Karpas-422 (cell line): ENCODE measurements at regions not wholly inside any gene's neighbourhood (a gene's known extent, or its start where the extent isn't known, plus 50 kb on each side); places are given as distances from the start of the nearest gene placed in this dataset.
"Not testable (repeated sequence)": the region's sequence is repeated elsewhere in the genome, so short reads cannot be mapped to it uniquely, and the experiment has no call there.

Experiments
- DNase-seq: peaks from one replicate; pipeline ENCODE4 v3.0.0-alpha.2; 2015
- H2AFZ ChIP-seq: fragments of 200-600 bp; sonication (generic); 2 replicates; pipeline ENCODE4 v1.6.1; 2014; ENCODE audit warnings: antibody characterized with exemption, low read length, mixed read lengths
- H3K27ac ChIP-seq: fragments of 200-600 bp; sonication (generic); 2 replicates; pipeline ENCODE4 v1.5.1; 2014; ENCODE audit warnings: mild to moderate bottlenecking, low read length, moderate library complexity
- H3K27me3 ChIP-seq: fragments of 200-600 bp; sonication (generic); 2 replicates; pipeline ENCODE4 v1.6.1; 2014; ENCODE audit warnings: low read length, mixed read lengths
- H3K36me3 ChIP-seq: fragments of 200-600 bp; sonication (generic); 2 replicates; pipeline ENCODE4 v1.6.1; 2014; ENCODE audit warnings: low read length, mixed read lengths; ENCODE audit not compliant: insufficient read depth
- H3K4me1 ChIP-seq: fragments of 200-600 bp; sonication (generic); 2 replicates; pipeline ENCODE4 v1.6.1; 2014; ENCODE audit warnings: mild to moderate bottlenecking, low read length, mixed read lengths
- H3K4me2 ChIP-seq: fragments of 200-600 bp; sonication (generic); 2 replicates; pipeline ENCODE4 v1.6.1; 2014; ENCODE audit warnings: low read length, low read depth, mild to moderate bottlenecking; ENCODE audit not compliant: poor library complexity, severe bottlenecking
- H3K4me3 ChIP-seq: fragments of 200-600 bp; sonication (generic); 2 replicates; pipeline ENCODE4 v1.5.1; 2014; ENCODE audit warnings: mild to moderate bottlenecking, antibody characterized with exemption, low read length, mixed read lengths
- H3K79me2 ChIP-seq: fragments of 200-600 bp; sonication (generic); 2 replicates; pipeline ENCODE4 v1.6.1; 2014; ENCODE audit warnings: mild to moderate bottlenecking, low read length, mixed read lengths
- H3K9ac ChIP-seq: fragments of 200-600 bp; sonication (generic); 2 replicates; pipeline ENCODE4 v1.6.0; 2014; ENCODE audit warnings: low read length
- H3K9me2 ChIP-seq: fragments of 200-600 bp; sonication (generic), shearing (Covaris generic); replicated peaks from 2 replicates; pipeline ENCODE4 v1.6.0; 2014; ENCODE audit warnings: mild to moderate bottlenecking, low read length, moderate library complexity; ENCODE audit not compliant: insufficient read depth
- H3K9me3 ChIP-seq: fragments of 300-700, 200-600 bp; sonication (generic); 2 replicates; pipeline ENCODE4 v1.6.1; 2014; ENCODE audit warnings: low read length, mixed read lengths
- H4K20me1 ChIP-seq: fragments of 200-600 bp; sonication (generic); 2 replicates; pipeline ENCODE4 v1.6.1; 2014; ENCODE audit warnings: mild to moderate bottlenecking, antibody characterized with exemption, low read length, low read depth; ENCODE audit not compliant: insufficient read depth

DNA sequence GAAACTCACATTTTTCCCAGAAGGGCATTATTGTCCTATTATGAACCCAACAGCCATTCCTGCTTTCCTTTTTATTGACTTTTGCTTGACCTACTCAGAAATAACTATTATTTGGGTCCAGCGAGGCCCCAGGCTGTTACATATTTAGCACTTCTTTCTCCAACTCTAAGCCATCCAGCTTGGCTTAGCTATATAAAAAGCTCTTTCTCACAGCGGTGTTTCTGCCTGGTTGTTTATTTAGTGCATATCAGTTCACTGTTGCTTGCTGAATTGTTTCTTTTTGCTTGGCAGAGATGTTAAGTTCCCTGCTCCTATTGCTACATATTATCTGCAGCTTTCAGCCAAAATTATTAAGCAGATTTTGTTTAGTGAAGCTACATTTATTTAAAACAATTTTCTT lies 1156.8 kb upstream of the SEMA6A start:
- Histone ChIP-seq H3K4me2 (no peak overlapping the region), H3K79me2 (no peaks in the 10 kb centered on the region), H3K4me1 (no peaks in the 10 kb centered on the region), H3K9me3 (peaks cover 4% of the 10 kb centered on the region; the same call in 1 of the 2 replicates), H3K36me3 (no peaks in the 10 kb centered on the region), H4K20me1 (no peaks in the 10 kb centered on the region), H3K4me3 (no peak overlapping the region), H3K27ac (no peak overlapping the region), H3K9me2 (no peaks in the 10 kb centered on the region), H3K9ac (no peak overlapping the region), H3K27me3 (no peaks in the 10 kb centered on the region), H2AFZ (no peak overlapping the region)
- no peak for DNase-seq

DNA sequence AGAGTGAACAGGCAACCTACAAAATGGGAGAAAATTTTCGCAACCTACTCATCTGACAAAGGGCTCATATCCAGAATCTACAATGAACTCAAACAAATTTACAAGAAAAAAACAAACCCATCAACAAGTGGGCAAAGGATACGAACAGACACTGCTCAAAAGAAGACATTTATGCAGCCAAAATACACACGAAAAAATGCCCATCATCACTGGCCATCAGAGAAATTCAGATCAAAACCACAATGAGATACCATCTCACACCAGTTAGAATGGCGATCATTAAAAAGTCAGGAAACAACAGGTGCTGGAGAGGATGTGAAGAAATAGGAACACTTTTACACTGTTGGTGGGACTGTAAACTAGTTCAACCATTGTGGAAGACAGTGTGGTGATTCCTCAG lies 1146.2 kb upstream of the SEMA6A start:
- not testable (repeated sequence) for H3K4me3 ChIP-seq, H3K9ac ChIP-seq, H4K20me1 ChIP-seq, H2AFZ ChIP-seq, H3K9me3 ChIP-seq, H3K27ac ChIP-seq, H3K4me2 ChIP-seq, DNase-seq, H3K79me2 ChIP-seq, H3K27me3 ChIP-seq, H3K4me1 ChIP-seq, H3K9me2 ChIP-seq, H3K36me3 ChIP-seq

DNA sequence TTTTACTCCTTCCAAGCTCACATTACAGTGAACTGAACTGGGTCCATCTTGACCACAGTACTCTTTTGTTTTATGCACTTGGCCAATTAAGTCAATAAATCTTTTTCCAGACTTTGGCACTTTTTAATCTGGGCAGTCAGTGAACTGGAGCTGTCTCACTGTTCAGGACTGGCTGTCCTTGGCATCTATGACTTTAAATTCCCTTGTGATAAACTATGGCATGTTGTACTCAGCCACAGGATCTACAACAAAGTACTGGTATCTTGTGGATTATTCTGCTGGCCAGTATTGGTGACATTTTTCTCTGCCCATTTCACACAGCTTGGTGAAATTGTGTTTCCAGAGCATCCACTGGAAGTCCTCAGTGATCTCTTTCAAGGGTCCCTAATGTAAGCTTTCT lies 1144.8 kb upstream of the SEMA6A start:
- no peaks in the 10 kb centered on the region for H3K4me1 ChIP-seq

DNA sequence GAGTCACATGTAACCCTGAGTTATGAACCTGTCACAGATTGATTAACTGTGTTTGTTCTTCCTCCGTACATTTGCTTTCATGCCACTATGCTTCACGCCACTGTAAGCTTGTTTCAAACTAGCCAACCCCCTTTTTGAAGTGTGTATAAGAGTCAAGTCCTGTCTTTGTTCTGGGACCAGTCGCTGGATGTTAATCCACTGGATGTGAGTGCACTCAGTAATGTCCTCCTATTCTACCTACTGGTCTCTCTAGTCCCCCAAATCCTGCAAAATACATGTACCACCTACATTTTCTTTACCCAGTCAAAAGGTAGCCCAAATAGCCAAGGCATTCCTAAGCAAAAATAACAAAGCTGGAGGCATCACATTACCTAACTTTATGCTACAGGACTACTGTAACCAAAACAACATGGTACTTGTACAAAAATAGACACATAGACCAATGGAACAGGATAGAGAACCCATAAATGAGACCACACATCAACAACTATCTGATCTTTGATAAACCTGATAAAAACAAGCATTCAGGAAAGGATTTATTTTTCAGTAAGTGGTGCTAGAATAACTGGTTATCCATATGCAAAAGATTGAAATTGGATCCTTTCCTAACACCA lies 1139.1 kb upstream of the SEMA6A start:
- Histone ChIP-seq H3K36me3 (no peaks in the 10 kb centered on the region), H3K4me1 (no peaks in the 10 kb centered on the region), H3K9ac (no peak overlapping the region), H3K4me2 (no peak overlapping the region), H3K9me3 (peaks cover 42% of the 10 kb centered on the region), H3K27ac (no peak overlapping the region), H3K9me2 (no peaks in the 10 kb centered on the region), H4K20me1 (no peaks in the 10 kb centered on the region), H3K4me3 (no peak overlapping the region), H3K79me2 (no peaks in the 10 kb centered on the region), H2AFZ (no peak overlapping the region), H3K27me3 (no peaks in the 10 kb centered on the region)
- peak; percentile 42 for DNase-seq

More for the DNA sequence above, 1144.8 kb upstream of the SEMA6A start:
- Histone ChIP-seq H3K9me2 (no peaks in the 10 kb centered on the region), H3K27ac (no peak overlapping the region), H4K20me1 (no peaks in the 10 kb centered on the region), H3K27me3 (no peaks in the 10 kb centered on the region), H3K4me3 (no peak overlapping the region), H2AFZ (no peak overlapping the region), H3K9me3 (peaks cover 14% of the 10 kb centered on the region), H3K36me3 (no peaks in the 10 kb centered on the region), H3K79me2 (no peaks in the 10 kb centered on the region), H3K9ac (no peak overlapping the region), H3K4me2 (no peak overlapping the region)
- DNase-seq, result no peak

DNA sequence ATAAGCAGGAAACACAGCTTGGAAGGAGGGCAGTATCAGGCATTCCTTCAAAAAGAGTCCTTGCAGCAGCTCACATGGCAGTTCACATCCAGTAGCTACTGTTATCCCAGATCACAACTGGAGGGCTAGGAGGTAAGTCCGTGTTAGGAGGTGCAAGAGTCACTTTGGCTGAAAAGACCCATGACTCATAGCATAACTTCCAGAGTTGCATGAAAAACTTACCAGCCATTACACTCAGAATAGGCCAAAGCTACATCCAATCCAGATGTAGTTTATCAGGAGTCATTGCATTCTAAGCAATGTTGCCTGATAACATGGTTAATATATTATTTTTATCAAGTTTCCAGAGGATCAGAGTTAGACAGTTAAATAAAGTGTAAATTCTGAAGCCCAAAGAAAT lies 1126.4 kb upstream of the SEMA6A start:
- no peak for DNase-seq
- Histone ChIP-seq H3K9me3 (peaks cover 4% of the 10 kb centered on the region), H3K4me3 (no peak overlapping the region), H3K9me2 (no peaks in the 10 kb centered on the region), H2AFZ (no peak overlapping the region), H3K27me3 (no peaks in the 10 kb centered on the region), H4K20me1 (no peaks in the 10 kb centered on the region), H3K4me2 (no peak overlapping the region), H3K9ac (no peak overlapping the region), H3K79me2 (no peaks in the 10 kb centered on the region), H3K4me1 (no peaks in the 10 kb centered on the region), H3K36me3 (no peaks in the 10 kb centered on the region), H3K27ac (no peak overlapping the region)

DNA sequence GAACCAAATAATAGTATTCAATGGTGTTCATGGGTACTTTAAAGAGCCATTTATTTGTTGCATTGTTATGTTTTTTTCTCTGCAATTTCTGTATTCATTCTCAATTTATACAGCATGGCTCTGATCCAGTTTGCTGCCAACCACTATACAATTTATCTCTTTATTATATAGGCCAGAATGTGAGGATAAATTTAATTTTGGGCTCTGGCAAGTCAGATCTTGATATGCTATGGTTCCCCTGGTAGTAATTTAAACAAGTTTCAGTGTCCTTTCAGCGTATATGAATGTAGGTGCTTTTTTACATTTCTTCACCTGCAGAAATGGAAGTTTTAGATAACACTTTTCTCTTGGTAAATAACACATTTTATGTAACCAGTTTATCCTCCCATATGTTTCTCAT lies 1118.0 kb upstream of the SEMA6A start:
- Histone ChIP-seq H3K9me3 (peaks cover 3% of the 10 kb centered on the region), H3K27me3 (no peaks in the 10 kb centered on the region), H3K9ac (no peak overlapping the region), H3K27ac (no peak overlapping the region), H2AFZ (no peak overlapping the region), H3K79me2 (no peaks in the 10 kb centered on the region), H3K4me1 (no peaks in the 10 kb centered on the region), H3K36me3 (no peaks in the 10 kb centered on the region), H3K4me3 (no peak overlapping the region), H3K9me2 (no peaks in the 10 kb centered on the region), H4K20me1 (no peaks in the 10 kb centered on the region), H3K4me2 (no peak overlapping the region)
- DNase-seq, result no peak

DNA sequence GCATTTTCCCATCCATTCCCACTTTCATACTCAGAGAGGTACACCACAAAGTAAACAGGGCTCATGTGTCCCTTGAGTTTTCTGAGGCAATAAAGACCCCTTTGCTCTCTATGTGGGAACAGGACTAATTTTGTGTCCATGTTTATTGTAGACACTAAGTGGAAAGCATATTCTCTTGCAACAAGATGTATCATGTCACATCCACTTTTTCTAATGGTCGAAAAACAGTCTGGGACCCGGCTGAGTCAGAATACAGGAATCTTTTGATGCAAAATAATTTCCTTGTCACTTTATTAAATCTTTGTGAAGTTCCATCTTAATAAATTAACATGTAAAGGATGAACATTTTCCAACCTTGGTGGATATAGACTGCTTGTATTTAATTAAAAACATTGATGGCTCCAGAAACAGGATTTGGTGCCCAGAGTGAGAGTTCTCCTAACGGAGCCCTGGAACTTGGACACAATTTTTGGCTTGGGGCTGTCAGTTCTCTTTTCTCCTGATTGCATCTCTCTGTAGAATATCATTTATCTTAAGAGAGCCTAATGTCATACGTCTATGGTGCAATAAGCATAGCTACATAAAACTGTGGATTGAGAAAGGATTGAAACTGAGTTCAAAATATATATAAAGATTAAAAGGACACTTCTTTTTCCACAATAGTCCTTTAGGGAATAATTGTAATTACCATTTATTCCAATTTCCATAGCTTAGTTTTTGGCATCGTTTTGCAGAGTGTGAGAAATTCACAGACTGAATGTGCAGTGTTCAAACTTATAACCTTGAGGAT lies 1116.7 kb upstream of the SEMA6A start:
- DNase-seq, result no peak
- no peaks in the 10 kb centered on the region for H3K4me1 ChIP-seq
- H3K4me2 ChIP-seq, result no peak overlapping the region
- no peaks in the 10 kb centered on the region for H3K27me3 ChIP-seq
- H3K9ac ChIP-seq, result no peak overlapping the region
- no peaks in the 10 kb centered on the region for H3K9me2 ChIP-seq
- H3K79me2 ChIP-seq, result no peaks in the 10 kb centered on the region
- no peak overlapping the region for H3K4me3 ChIP-seq
- H2AFZ ChIP-seq, result no peak overlapping the region
- no peaks in the 10 kb centered on the region for H3K36me3 ChIP-seq
- H3K27ac ChIP-seq, result no peak overlapping the region
- H3K9me3 ChIP-seq, result 0 out of 2 replicates have a peak, but pooled peaks cover 3% of the 10 kb centered on the region
- H4K20me1 ChIP-seq, result no peaks in the 10 kb centered on the region

DNA sequence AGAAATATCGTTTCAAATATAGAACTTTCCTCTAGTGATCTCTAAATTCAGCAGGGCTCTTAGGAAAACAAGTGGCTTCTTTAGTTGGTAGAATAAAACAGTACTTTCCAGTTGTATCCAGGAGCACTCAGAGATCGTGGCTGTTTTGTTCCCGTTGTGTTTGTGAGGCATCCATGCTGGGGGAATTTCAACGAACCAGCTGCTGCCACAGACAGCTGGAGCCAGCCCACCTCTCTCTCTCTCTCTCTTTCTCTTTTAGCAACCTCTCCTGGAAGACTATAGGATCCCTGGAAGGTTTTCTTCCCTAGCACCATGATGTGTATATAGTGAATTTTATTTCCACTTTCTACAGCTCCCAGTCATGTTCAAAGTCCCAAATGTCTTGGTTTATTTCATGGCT lies 1116.0 kb upstream of the SEMA6A start:
- H3K9me3 ChIP-seq, result 0 out of 2 replicates have a peak, but pooled peaks cover 3% of the 10 kb centered on the region
- H3K4me1 ChIP-seq, result no peaks in the 10 kb centered on the region
- no peaks in the 10 kb centered on the region for H3K79me2 ChIP-seq
- H3K4me3 ChIP-seq, result no peak overlapping the region
- no peaks in the 10 kb centered on the region for H4K20me1 ChIP-seq
- no peaks in the 10 kb centered on the region for H3K9me2 ChIP-seq
- H3K36me3 ChIP-seq, result no peaks in the 10 kb centered on the region
- no peaks in the 10 kb centered on the region for H3K27me3 ChIP-seq
- DNase-seq, result no peak
- no peak overlapping the region for H3K9ac ChIP-seq
- no peak overlapping the region for H2AFZ ChIP-seq
- H3K27ac ChIP-seq, result no peak overlapping the region
- no peak overlapping the region for H3K4me2 ChIP-seq
